Activated CD8-positive, alpha-beta memory T cell treated with anti-CD3 and anti-CD28 coated beads, Interleukin-2, amount 10 ng/mL, durations not matched to agents 7 days and 5 days (primary cell): ENCODE measurements at regions not wholly inside any gene's neighbourhood (a gene's known extent, or its start where the extent isn't known, plus 50 kb on each side); places are given as distances from the start of the nearest gene placed in this dataset.
"Not testable (repeated sequence)": the region's sequence is repeated elsewhere in the genome, so short reads cannot be mapped to it uniquely, and the experiment has no call there.

Source experiments
- ATAC-seq: fragments of 150-1000 bp; cut with Tn5 transposase; one replicate; pipeline ENCODE4 v1.10.0; 2021; ENCODE audit warnings: moderate library complexity
- CTCF ChIA-PET: fragments of 350-600 bp; sonication (Branson Sonifier 250); formaldehyde crosslinking; loops from one replicate; lab custom pipeline; 2021; ENCODE audit warnings: antibody characterized with exemption; lab: Charles Lee
- DNase-seq: peaks from one replicate; pipeline ENCODE4 v3.0.0-alpha.2; 2020
- H3K27ac Mint-ChIP-seq: one replicate; pipeline ENCODE4 v1.8.0; 2021; ENCODE audit warnings: mild to moderate bottlenecking, mixed read lengths
- H3K27me3 Mint-ChIP-seq: one replicate; pipeline ENCODE4 v1.8.0; 2021; ENCODE audit warnings: mixed read lengths
- H3K36me3 Mint-ChIP-seq: one replicate; pipeline ENCODE4 v1.8.0; 2021; ENCODE audit warnings: mild to moderate bottlenecking, mixed read lengths
- H3K4me1 Mint-ChIP-seq: one replicate; pipeline ENCODE4 v1.8.0; 2021; ENCODE audit warnings: mixed read lengths
- H3K4me3 Mint-ChIP-seq: one replicate; pipeline ENCODE4 v1.8.0; 2021; ENCODE audit warnings: mild to moderate bottlenecking, moderate library complexity, mixed read lengths
- H3K9me3 Mint-ChIP-seq: one replicate; pipeline ENCODE4 v1.8.0; 2022; ENCODE audit warnings: low read depth, mixed read lengths

DNA sequence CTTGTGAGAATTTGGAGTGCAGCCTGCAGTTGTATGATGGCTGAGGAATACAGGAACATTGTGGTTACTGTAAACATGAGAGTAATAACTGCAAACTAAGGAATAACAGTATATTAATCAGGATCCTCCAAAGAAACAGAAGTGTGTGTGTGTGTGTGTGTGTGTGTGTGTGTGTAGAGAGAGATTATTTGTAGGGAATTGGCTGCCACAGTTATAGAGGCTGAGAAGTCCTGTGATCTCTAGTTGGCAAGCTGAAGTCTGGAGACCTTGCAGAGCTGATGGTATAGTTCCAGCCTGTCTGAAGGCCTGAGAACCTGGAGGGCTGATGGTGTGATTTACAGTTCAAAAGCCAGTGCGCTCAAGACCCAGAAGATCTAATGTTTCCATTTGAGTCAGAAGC is 273.3 kb upstream of the FRG1 start:
- CTCF ChIA-PET, H3K27ac Mint-ChIP-seq, H3K9me3 Mint-ChIP-seq: not testable (repeated sequence)

DNA sequence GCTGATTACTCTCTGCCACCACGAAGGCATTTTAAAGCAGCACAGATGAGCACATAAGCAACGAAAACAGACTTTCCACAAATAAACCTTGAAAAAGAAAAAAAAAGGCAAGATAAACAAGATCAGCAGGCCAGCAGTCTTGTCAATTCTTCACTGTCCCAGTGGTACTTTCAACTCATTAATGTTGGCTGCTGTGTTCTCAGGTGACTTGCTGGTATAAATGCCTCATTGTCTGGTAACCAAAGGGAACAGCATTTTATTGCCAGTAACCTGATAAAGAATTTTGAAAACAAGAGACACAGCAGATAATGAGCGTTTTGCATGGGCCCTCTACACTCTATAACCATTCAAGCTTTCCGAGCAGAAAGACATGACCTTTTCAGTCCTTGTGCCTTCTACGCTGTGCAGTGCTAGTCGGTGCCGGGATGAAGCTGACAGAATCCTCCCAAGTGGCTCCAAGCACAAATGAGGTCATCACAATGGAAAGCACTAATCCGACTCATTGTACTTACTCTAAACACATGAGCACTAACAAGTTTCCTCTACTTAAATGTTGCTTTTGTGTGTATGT is 242.9 kb upstream of the FRG1 start:
- DNase-seq, ATAC-seq, H3K4me3 Mint-ChIP-seq, CTCF ChIA-PET, H3K27me3 Mint-ChIP-seq, H3K9me3 Mint-ChIP-seq, H3K27ac Mint-ChIP-seq, H3K36me3 Mint-ChIP-seq, H3K4me1 Mint-ChIP-seq: not testable (repeated sequence)

More for the DNA sequence above, 273.3 kb upstream of the FRG1 start:
- not testable (repeated sequence) for H3K36me3 Mint-ChIP-seq, H3K4me1 Mint-ChIP-seq, ATAC-seq, H3K4me3 Mint-ChIP-seq, H3K27me3 Mint-ChIP-seq, DNase-seq

DNA sequence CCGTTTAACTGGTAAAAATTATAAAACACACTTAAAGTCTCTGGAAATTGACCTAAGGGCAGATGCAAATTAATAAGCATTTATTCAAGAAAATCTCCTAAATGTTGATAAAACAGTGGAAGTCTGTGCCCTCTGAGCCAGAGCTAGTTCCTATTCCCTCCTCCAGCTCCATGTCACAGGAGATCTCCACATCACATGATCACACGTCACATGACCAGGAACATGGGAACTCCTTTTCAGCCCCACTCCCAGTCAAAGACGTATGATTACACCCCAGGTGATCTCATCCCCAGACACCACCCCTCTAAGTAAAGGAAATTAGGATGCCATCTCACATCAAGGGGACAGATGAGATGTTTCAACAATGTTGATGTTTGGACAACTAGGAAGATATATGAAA is 237.7 kb upstream of the FRG1 start:
- ATAC-seq, H3K36me3 Mint-ChIP-seq, H3K4me3 Mint-ChIP-seq, H3K9me3 Mint-ChIP-seq, H3K27me3 Mint-ChIP-seq, DNase-seq, H3K27ac Mint-ChIP-seq, CTCF ChIA-PET, H3K4me1 Mint-ChIP-seq: not testable (repeated sequence)

DNA sequence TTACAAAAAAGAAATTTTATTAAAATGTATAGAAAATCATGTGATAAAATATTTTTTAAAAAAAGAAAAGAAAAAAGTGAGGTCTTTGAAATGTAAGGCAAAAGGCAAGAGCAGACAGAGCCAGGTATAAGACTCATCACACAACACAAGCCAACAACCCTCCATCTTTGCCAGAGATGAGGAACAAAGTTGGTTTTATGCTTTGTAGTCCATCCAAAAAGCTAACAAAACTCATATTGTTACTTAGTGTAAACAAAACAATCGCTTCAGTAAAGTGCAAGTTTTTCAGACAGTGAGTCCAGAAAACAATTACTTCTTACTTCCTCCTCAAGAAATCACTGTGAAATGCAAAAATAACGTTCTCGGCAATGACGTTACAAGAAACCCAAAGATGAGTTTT is 233.9 kb upstream of the FRG1 start:
- CTCF ChIA-PET, DNase-seq, H3K27me3 Mint-ChIP-seq, H3K4me1 Mint-ChIP-seq, H3K27ac Mint-ChIP-seq, ATAC-seq, H3K4me3 Mint-ChIP-seq, H3K36me3 Mint-ChIP-seq, H3K9me3 Mint-ChIP-seq: not testable (repeated sequence)

DNA sequence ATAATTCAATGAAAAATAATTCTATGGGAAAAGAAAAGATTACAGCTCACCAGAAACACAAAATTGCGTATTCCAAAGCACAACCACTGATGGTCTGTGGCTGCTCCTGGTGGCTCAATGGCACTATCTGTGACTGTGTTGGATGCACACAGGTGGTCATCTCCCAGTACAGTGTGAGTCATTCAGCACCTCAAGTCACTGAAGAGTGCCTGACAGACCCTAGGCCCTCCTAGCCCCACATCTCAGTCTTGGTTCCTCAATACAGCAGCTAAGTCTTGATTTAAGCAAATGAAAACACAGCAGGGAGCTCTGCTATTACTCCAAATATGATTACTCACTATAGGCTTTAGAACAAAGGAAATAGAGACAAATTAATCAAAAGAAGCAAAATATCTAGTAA is 233.4 kb upstream of the FRG1 start:
- H3K36me3 Mint-ChIP-seq, H3K4me1 Mint-ChIP-seq, ATAC-seq, H3K27me3 Mint-ChIP-seq, DNase-seq, H3K4me3 Mint-ChIP-seq, CTCF ChIA-PET, H3K27ac Mint-ChIP-seq, H3K9me3 Mint-ChIP-seq: not testable (repeated sequence)

DNA sequence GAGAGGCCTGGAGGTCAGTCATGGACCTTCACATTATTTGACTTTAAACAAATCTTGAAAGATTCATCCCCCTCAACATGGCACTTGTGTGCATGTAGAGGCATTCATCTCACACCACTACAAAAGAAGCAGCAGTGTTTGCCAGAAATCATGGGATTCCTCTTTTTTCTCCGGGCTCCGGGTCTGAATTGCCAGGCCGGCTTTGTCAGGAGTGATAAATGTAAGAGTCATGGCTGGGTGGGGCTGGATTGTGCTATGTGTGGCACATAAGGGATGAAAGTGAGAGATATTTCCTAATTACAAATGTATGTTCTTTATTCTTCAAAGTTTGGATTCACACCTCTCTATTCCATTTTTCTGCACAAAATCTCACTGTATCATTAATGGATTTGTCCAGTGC is 228.7 kb upstream of the FRG1 start:
- H3K4me3 Mint-ChIP-seq, H3K4me1 Mint-ChIP-seq, H3K27ac Mint-ChIP-seq, CTCF ChIA-PET, DNase-seq, ATAC-seq, H3K9me3 Mint-ChIP-seq, H3K36me3 Mint-ChIP-seq, H3K27me3 Mint-ChIP-seq: not testable (repeated sequence)

DNA sequence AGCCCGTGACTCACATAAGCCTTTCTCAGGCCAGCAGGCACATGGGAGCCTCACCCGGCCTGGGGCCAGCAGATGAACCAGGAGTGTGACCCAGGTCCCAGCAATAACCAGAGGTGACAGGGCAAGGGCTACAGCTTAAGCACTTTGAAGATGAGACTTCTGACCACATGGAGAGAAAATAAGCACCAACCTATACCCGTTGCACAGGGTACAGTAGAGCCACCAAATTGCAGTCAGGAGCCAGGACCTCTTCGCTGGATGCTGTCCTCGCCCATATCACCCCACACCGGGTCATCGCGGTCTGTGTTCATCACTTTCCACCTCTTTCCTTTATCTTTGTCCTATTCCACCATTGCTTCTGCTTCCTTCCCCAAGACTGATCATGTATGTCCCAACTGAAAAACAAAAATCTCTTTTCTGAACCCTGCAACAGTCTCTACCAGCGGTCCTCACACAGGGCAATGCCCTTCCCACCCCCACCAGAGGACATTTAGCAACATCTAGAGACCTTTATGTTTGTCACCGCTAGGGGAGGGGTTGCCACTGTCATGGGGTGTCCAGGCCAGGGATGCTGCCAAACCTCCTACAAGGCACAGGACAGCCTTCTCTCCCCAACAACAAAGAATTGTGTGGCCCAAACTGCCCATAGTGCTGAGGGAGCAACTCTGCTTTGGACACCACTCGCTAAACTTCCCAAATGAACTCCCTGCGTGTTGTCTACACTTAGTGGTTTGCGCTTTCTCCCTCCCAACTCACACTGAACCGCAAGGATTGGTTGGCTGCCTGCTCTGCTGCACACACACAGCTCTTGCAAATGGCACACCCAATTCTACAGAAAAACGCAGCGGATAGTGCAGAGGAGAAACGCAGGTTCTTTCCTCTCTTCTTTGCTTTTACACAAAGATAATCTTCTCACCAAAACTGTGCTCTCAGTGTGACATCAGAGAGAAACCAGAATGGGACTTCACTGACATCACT is 219.4 kb upstream of the FRG1 start:
- DNase-seq, H3K36me3 Mint-ChIP-seq, CTCF ChIA-PET, H3K4me3 Mint-ChIP-seq, H3K27ac Mint-ChIP-seq, ATAC-seq, H3K9me3 Mint-ChIP-seq, H3K4me1 Mint-ChIP-seq, H3K27me3 Mint-ChIP-seq: not testable (repeated sequence)

DNA sequence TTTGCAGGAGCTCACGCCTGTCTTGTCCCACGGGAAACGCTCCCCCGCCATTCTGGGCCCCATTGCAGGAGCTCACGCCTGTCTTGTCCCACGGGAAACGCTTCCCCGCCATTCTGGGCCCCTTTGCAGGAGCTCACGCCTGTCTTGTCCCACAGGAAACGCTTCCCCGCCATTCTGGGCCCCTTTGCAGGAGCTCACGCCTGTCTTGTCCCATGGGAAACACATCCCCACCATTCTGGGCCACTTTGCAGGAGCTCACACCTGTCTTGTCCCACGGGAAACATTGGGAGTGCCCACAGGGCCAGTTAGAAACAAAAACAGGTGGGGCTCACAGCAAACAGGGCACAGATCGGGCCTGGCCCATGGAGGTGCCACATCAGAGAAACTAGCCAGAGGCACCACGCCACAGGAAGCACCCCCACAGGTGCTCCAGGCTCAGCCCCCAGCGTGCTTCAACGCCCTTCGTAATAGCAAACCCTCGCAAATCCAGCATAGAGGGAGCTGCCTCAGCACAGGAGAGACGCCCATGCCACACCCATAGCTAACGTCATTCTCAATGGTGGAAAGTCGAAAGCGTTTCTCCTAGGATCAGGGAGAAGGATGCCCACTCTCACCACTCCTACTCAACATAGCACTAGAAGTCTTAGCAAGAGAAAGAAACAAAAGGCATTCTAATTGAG is 218.2 kb upstream of the FRG1 start:
- ATAC-seq, CTCF ChIA-PET, H3K27me3 Mint-ChIP-seq, H3K27ac Mint-ChIP-seq, DNase-seq, H3K4me3 Mint-ChIP-seq, H3K36me3 Mint-ChIP-seq, H3K4me1 Mint-ChIP-seq, H3K9me3 Mint-ChIP-seq: not testable (repeated sequence)

DNA sequence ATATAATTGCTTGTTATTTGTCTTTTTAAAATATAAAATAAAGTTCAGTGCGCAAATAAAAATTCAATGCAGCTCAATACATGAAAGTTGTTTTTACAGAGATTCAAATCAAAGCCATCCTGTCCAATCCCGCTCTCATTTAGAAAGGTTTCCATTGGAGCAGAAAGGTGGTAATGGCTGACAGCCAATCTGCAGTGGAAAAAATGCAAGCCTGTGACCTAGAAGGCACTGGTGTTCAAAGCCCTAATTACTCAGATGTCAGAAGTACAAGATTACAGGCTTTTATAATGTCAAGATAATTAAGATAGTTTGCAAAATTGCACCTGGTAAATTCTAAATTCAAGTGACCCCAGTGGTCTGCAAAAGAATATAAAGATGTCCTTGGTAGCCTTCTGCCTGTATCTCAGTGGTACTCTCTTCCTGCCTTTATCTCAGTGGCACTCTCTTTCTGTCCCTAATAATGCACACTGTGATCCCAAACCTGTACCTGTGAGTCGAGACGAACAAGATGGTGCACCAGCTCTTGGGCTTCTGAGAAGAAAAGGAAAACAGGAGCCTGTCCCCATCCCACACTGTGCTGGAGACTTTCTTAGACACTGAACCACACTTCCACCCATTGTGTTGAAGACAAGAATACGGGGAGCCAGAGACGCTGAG is 212.6 kb upstream of the FRG1 start:
- DNase-seq, ATAC-seq, H3K36me3 Mint-ChIP-seq, H3K4me3 Mint-ChIP-seq, H3K27ac Mint-ChIP-seq, H3K9me3 Mint-ChIP-seq, CTCF ChIA-PET, H3K4me1 Mint-ChIP-seq, H3K27me3 Mint-ChIP-seq: not testable (repeated sequence)

DNA sequence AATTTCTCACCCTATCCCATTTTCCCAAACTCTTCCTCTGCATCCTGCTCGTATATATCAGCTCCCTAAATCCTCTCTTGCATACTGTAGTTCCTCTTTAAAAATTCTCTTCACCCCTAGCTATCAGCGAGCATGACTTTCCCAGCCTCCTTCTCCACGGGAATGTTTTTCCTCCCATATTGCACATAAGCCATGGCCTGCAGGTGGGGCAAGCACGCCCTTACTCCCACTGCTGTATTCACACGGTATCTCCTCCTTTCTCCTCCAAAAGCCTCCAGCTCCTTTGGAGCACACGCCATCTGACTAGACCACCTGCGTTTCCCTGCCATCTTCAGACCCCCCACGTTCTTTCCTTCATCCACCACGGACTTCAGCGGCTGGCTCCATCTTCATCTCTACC is 208.7 kb upstream of the FRG1 start:
- H3K27me3 Mint-ChIP-seq, H3K4me3 Mint-ChIP-seq, DNase-seq, H3K4me1 Mint-ChIP-seq, H3K9me3 Mint-ChIP-seq, CTCF ChIA-PET, H3K27ac Mint-ChIP-seq, H3K36me3 Mint-ChIP-seq, ATAC-seq: not testable (repeated sequence)

DNA sequence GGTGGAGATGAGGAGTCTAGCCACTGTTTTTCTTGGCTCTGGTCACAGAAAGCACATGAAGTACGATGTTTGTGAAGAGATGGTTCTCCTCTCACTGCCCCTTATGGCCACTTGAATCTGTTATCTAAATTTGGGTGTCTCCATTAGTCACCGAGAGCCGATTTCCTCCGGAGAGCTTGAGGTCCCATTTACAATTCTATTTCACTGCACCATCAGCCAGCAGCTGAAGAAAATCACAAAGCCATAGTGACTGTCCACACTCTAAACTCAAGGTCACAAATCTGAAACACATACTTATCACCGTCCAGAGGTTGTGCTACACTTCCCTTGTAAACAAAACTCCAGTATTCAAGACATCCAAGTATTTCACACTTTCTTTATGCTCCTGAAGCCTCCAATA is 207.2 kb upstream of the FRG1 start:
- CTCF ChIA-PET, H3K36me3 Mint-ChIP-seq: not testable (repeated sequence)

DNA sequence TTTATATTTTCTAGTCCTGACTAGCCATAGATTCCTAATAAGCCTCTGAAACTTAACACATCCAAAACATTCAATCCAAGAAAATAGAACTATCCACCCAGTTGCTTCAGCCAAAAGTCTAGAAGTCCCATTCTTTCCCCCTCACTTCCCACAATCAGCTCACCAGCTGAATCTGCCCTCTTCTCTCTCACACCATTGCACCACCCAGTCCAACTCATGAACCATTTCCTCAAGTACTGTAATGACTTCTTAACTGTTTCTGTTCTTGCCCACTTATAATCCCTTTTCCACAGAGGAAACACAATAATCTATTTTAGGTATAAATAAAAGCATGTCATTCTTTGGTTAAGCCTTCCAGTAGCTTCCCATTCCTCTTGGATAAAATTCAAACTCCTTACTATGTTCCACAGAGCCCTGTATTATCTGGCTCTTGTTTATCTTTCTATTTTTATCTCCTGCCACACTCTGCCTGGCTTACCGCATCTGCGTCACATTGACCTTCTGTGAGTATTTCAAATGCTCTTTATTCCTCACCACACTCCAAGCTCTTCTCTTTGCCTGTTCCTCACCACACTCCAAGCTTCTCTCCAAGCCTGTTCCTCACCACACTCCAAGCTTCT is 205.9 kb upstream of the FRG1 start:
- H3K4me1 Mint-ChIP-seq, CTCF ChIA-PET, H3K27me3 Mint-ChIP-seq, ATAC-seq, H3K9me3 Mint-ChIP-seq, H3K36me3 Mint-ChIP-seq, DNase-seq, H3K4me3 Mint-ChIP-seq, H3K27ac Mint-ChIP-seq: not testable (repeated sequence)

More for the DNA sequence above, 207.2 kb upstream of the FRG1 start:
- H3K4me1 Mint-ChIP-seq, H3K27me3 Mint-ChIP-seq, H3K4me3 Mint-ChIP-seq, H3K27ac Mint-ChIP-seq, H3K9me3 Mint-ChIP-seq, DNase-seq, ATAC-seq: not testable (repeated sequence)

DNA sequence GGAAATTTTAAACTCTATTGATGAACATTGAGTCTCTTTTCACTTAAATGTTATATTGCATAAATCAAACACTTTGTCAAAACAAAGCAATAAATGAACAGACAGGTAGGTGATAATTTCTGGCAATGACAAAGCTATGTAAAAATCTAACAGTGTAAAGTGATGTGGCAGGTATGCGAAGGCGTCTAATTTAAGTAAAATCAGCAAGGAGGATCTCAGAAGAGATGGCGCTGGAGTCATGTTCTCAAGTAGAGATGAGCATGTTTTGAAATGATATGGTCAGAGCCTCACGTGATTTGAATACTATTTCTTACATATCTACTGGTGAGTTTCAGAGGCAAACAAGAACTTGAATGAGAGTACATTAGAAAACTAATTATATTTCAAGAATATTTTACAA is 204.0 kb upstream of the FRG1 start:
- H3K36me3 Mint-ChIP-seq, CTCF ChIA-PET, H3K27me3 Mint-ChIP-seq, DNase-seq, H3K4me3 Mint-ChIP-seq, ATAC-seq, H3K9me3 Mint-ChIP-seq, H3K4me1 Mint-ChIP-seq, H3K27ac Mint-ChIP-seq: not testable (repeated sequence)
